ENCODE measurements at regions not wholly inside any gene's neighbourhood (a gene's known extent, or its start where the extent isn't known, plus 50 kb on each side); places are given as distances from the start of the nearest gene placed in this dataset.

DNA sequence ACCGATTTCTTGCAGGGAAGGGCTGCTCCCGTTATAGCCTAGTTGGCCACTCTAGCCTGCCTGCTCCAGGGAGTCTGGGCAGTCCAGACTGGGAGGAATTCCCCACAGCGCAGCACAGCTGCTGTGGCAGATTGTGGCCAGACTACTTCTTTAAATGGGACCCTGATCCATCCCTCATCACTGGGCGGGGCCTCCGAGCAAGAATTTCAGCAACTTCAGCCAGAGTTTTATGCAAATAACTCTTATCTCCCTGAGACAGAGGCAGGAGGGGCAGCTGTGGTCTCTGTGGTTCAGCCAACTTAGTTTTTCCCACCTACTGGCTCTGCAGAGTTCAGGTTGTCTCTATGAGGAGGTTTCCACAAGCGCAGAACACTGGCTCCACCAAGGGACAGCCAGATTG, 1583.2 kb downstream of the SUCLG1 start:
- DNase-seq (ENCODE audit: low read depth in 2 of 2), result no peak
- no peak overlapping the region for H3K4me2 ChIP-seq (ENCODE audit: extremely low read depth, insufficient read depth, low read length)

DNA sequence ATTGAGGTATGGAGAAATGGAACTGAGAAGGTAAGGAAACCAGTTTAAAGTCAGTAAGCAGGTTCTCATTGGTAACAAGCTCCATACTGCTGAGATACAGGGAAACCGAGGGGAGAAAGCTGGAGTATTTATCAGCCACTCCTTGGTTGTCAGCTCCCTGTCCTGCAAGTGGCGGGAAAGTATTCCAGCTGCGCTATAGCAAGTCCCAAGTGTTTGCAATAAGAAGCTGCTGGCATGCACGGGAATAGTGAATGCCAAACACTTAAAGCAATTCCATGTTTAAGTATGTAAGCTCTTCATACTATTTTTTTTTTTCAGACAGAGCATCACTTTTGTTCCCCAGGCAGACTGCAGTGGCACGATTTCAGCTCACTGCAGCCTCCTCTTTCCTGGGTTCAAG, 1601.1 kb downstream of the SUCLG1 start:
- Histone ChIP-seq H3K4me3 (replicated peaks in 1 of 4; ENCODE audit: control extremely low read depth in 1 of 4, insufficient read depth in 1 of 4, low read depth in 3 of 4, low read length in 4 of 4) (no peak overlapping the region), H3K27ac (ENCODE audit: insufficient read depth, low read length) (no peak overlapping the region), H3K27me3 (ENCODE audit: control insufficient read depth, insufficient read depth, low read length) (no peaks in the 10 kb centered on the region), H3K4me1 (ENCODE audit: control insufficient read depth, extremely low read depth, insufficient read depth, low read length) (no peaks in the 10 kb centered on the region), H3K36me3 (ENCODE audit: control insufficient read depth, insufficient read depth, low read length) (no peaks in the 10 kb centered on the region), H3K9me3 (ENCODE audit: control insufficient read depth, insufficient read depth, low read depth, low read length) (no peaks in the 10 kb centered on the region), H2AFZ (ENCODE audit: low read length) (no peak overlapping the region), H3K4me2 (ENCODE audit: extremely low read depth, insufficient read depth, low read length) (no peak overlapping the region), H4K20me1 (ENCODE audit: control insufficient read depth, extremely low read depth, insufficient read depth, low read length) (no peaks in the 10 kb centered on the region), H3K9ac (ENCODE audit: insufficient read depth, low read length) (no peak overlapping the region), H3K79me2 (ENCODE audit: control insufficient read depth, insufficient read depth, low read length) (no peaks in the 10 kb centered on the region)
- peak in 1 of 2 donors; percentile 75 for DNase-seq (ENCODE audit: low read depth in 2 of 2)
- TF ChIP-seq, protein P1, sequence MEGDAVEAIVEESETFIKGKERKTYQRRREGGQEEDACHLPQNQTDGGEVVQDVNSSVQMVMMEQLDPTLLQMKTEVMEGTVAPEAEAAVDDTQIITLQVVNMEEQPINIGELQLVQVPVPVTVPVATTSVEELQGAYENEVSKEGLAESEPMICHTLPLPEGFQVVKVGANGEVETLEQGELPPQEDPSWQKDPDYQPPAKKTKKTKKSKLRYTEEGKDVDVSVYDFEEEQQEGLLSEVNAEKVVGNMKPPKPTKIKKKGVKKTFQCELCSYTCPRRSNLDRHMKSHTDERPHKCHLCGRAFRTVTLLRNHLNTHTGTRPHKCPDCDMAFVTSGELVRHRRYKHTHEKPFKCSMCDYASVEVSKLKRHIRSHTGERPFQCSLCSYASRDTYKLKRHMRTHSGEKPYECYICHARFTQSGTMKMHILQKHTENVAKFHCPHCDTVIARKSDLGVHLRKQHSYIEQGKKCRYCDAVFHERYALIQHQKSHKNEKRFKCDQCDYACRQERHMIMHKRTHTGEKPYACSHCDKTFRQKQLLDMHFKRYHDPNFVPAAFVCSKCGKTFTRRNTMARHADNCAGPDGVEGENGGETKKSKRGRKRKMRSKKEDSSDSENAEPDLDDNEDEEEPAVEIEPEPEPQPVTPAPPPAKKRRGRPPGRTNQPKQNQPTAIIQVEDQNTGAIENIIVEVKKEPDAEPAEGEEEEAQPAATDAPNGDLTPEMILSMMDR (conservative IDR thresholded peaks at IDR 0.05 in 1 of 2, IDR thresholded peaks at IDR 0.05 in 1 of 2; ENCODE audit: low read depth in 1 of 2, low read length in 2 of 2), result no peak
- TF ChIP-seq EZH2 (IDR thresholded peaks at IDR 0.05; ENCODE audit: low read length, missing control alignments), result no peak

More for the DNA sequence above, 1583.2 kb downstream of the SUCLG1 start:
- no peaks in the 10 kb centered on the region for H3K4me1 ChIP-seq (ENCODE audit: control insufficient read depth, extremely low read depth, insufficient read depth, low read length)
- no peak for TF ChIP-seq EZH2 (IDR thresholded peaks at IDR 0.05; ENCODE audit: low read length, missing control alignments)
- TF ChIP-seq, protein P1 (conservative IDR thresholded peaks at IDR 0.05 in 1 of 2, IDR thresholded peaks at IDR 0.05 in 1 of 2; ENCODE audit: low read depth in 1 of 2, low read length in 2 of 2), result no peak
- no peaks in the 10 kb centered on the region for H3K36me3 ChIP-seq (ENCODE audit: control insufficient read depth, insufficient read depth, low read length)
- H3K27ac ChIP-seq (ENCODE audit: insufficient read depth, low read length), result no peak overlapping the region
- no peak overlapping the region for H3K9ac ChIP-seq (ENCODE audit: insufficient read depth, low read length)
- no peaks in the 10 kb centered on the region for H3K79me2 ChIP-seq (ENCODE audit: control insufficient read depth, insufficient read depth, low read length)
- no peak overlapping the region for H3K4me3 ChIP-seq (replicated peaks in 1 of 4; ENCODE audit: control extremely low read depth in 1 of 4, insufficient read depth in 1 of 4, low read depth in 3 of 4, low read length in 4 of 4)
- no peaks in the 10 kb centered on the region for H3K9me3 ChIP-seq (ENCODE audit: control insufficient read depth, insufficient read depth, low read depth, low read length)
- H4K20me1 ChIP-seq (ENCODE audit: control insufficient read depth, extremely low read depth, insufficient read depth, low read length), result no peaks in the 10 kb centered on the region
- H2AFZ ChIP-seq (ENCODE audit: low read length), result no peak overlapping the region
- H3K27me3 ChIP-seq (ENCODE audit: control insufficient read depth, insufficient read depth, low read length), result no peaks in the 10 kb centered on the region

DNA sequence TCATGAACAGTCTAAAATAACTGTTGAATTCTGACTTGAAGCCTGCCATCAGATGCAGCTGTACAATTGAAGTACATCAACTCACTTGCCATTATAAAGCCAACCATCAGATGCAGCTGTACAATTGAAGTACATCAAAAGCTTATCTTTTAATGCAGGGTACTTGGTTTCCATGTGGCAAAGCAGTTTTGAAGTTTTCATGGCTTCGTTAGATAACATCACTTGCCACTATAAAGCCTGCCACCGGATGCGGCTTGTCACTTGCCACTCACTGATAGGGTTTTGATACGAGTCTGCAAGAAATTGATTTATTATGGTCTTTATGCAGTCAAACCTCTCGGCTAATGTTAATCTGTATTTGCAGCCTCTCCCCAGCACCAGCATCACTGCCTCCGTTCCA, 1605.8 kb downstream of the SUCLG1 start:
- Histone ChIP-seq H3K27me3 (ENCODE audit: control insufficient read depth, insufficient read depth, low read length) (no peaks in the 10 kb centered on the region), H3K4me1 (ENCODE audit: control insufficient read depth, extremely low read depth, insufficient read depth, low read length) (no peaks in the 10 kb centered on the region), H3K9ac (ENCODE audit: insufficient read depth, low read length) (no peak overlapping the region), H3K9me3 (ENCODE audit: control insufficient read depth, insufficient read depth, low read depth, low read length) (no peaks in the 10 kb centered on the region), H4K20me1 (ENCODE audit: control insufficient read depth, extremely low read depth, insufficient read depth, low read length) (no peaks in the 10 kb centered on the region), H3K4me2 (ENCODE audit: extremely low read depth, insufficient read depth, low read length) (no peak overlapping the region), H3K27ac (ENCODE audit: insufficient read depth, low read length) (no peak overlapping the region), H2AFZ (ENCODE audit: low read length) (no peak overlapping the region), H3K36me3 (ENCODE audit: control insufficient read depth, insufficient read depth, low read length) (no peaks in the 10 kb centered on the region), H3K79me2 (ENCODE audit: control insufficient read depth, insufficient read depth, low read length) (no peaks in the 10 kb centered on the region), H3K4me3 (replicated peaks in 1 of 4; ENCODE audit: control extremely low read depth in 1 of 4, insufficient read depth in 1 of 4, low read depth in 3 of 4, low read length in 4 of 4) (no peak overlapping the region)
- TF ChIP-seq EZH2 (IDR thresholded peaks at IDR 0.05; ENCODE audit: low read length, missing control alignments), result no peak
- TF ChIP-seq, protein P1 (conservative IDR thresholded peaks at IDR 0.05 in 1 of 2, IDR thresholded peaks at IDR 0.05 in 1 of 2; ENCODE audit: low read depth in 1 of 2, low read length in 2 of 2), result no peak
- no peak for DNase-seq (ENCODE audit: low read depth in 2 of 2)

Measured in fibroblast of lung (primary cell).